Mesendoderm (in vitro differentiated cells): ENCODE measurements at regions not wholly inside any gene's neighbourhood (a gene's known extent, or its start where the extent isn't known, plus 50 kb on each side); places are given as distances from the start of the nearest gene placed in this dataset.

Source experiments
- DNase-seq: peaks from one replicate; pipeline ENCODE4 v3.0.0; 2013
- H2AK5ac ChIP-seq: 2 replicates; pipeline ENCODE4 v1.6.1; 2013; ENCODE audit warnings: low read length, inconsistent platforms
- H2BK120ac ChIP-seq: 2 replicates; pipeline ENCODE4 v1.6.1; 2013; ENCODE audit warnings: low read depth, mild to moderate bottlenecking, low read length, moderate library complexity, mixed read lengths
- H2BK15ac ChIP-seq: replicated peaks from 2 replicates; pipeline ENCODE4 v1.6.1; 2013; ENCODE audit warnings: low read depth, mild to moderate bottlenecking, moderate library complexity
- H2BK5ac ChIP-seq: 2 replicates; pipeline ENCODE4 v1.6.1; 2013; ENCODE audit warnings: low read length, inconsistent platforms
- H3K18ac ChIP-seq: 2 replicates; pipeline ENCODE4 v1.6.1; 2013; ENCODE audit warnings: mild to moderate bottlenecking, low read length, mixed read lengths
- H3K23ac ChIP-seq: one replicate; pipeline ENCODE4 v1.6.1; 2013; ENCODE audit warnings: low read length
- H3K27ac ChIP-seq: 2 replicates; pipeline ENCODE4 v1.5.1; 2013; ENCODE audit warnings: low read depth, mild to moderate bottlenecking, inconsistent platforms, low read length, moderate library complexity
- H3K27me3 ChIP-seq: 2 replicates; pipeline ENCODE4 v1.6.1; 2013; ENCODE audit warnings: low read length, control low read depth, mild to moderate bottlenecking, inconsistent platforms; ENCODE audit not compliant: insufficient read depth, poor library complexity
- H3K36me3 ChIP-seq: 2 replicates; pipeline ENCODE4 v1.6.1; 2013; ENCODE audit warnings: low read length, inconsistent platforms; ENCODE audit not compliant: control insufficient read depth, insufficient read depth
- H3K4ac ChIP-seq: one replicate; pipeline ENCODE4 v1.6.1; 2013; ENCODE audit warnings: low read depth, mild to moderate bottlenecking, low read length, moderate library complexity
- H3K4me1 ChIP-seq: 2 replicates; pipeline ENCODE4 v1.6.1; 2013; ENCODE audit warnings: low read depth, low read length, inconsistent platforms; ENCODE audit not compliant: control insufficient read depth
- H3K4me2 ChIP-seq: 2 replicates; pipeline ENCODE4 v1.6.1; 2013; ENCODE audit warnings: low read length
- H3K4me3 ChIP-seq: 2 replicates; pipeline ENCODE4 v1.5.1; 2013; ENCODE audit warnings: mild to moderate bottlenecking, low read length
- H3K56ac ChIP-seq: one replicate; pipeline ENCODE4 v1.6.1; 2013; ENCODE audit warnings: low read length
- H3K79me1 ChIP-seq: 2 replicates; pipeline ENCODE4 v1.6.1; 2013; ENCODE audit warnings: low read length, inconsistent platforms
- H3K79me2 ChIP-seq: 2 replicates; pipeline ENCODE4 v1.6.1; 2013; ENCODE audit warnings: mild to moderate bottlenecking, low read length; ENCODE audit not compliant: control insufficient read depth, insufficient read depth
- H3K9ac ChIP-seq: 2 replicates; pipeline ENCODE4 v1.6.1; 2013; ENCODE audit warnings: low read length, inconsistent platforms
- H4K5ac ChIP-seq: one replicate; pipeline ENCODE4 v1.6.1; 2013; ENCODE audit warnings: low read length
- H4K8ac ChIP-seq: one replicate; pipeline ENCODE4 v1.6.1; 2013; ENCODE audit warnings: low read depth, mild to moderate bottlenecking, control low read depth, low read length, moderate library complexity
- WGBS: extraction: QIAGEN DNeasy Blood & Tissue Kit; methylation state at CpG from one replicate; pipeline ENCODE4 v1.1.7; 2013; ENCODE audit warnings: low lambda C conversion rate, missing lambda C conversion rate; ENCODE audit not compliant: insufficient coverage; ENCODE audit errors: extremely low coverage; 5-methylcytosine and 5-hydroxymethylcytosine counted together

- Histone ChIP-seq H3K4me2 (no peak overlapping the region), H3K27ac (no peak overlapping the region), H2BK15ac (no peak overlapping the region)
These were observed 199.6 kb upstream of the MPDZ start for GRCh38 chr9:13479096-13479495.

GRCh38 chr9:13478639-13479038 is 199.1 kb upstream of the MPDZ start:
- H3K23ac ChIP-seq = no peak overlapping the region
- H2AK5ac ChIP-seq = no peak overlapping the region
- H3K79me1 ChIP-seq = no peaks in the 10 kb centered on the region
- H3K9ac ChIP-seq = no peak overlapping the region
- no peaks in the 10 kb centered on the region for H3K4me1 ChIP-seq
- no peaks in the 10 kb centered on the region for H3K27me3 ChIP-seq
- no peak overlapping the region for H3K4me3 ChIP-seq
- WGBS = no CpG with 5 or more reads among the region's 1 CpG
- H3K4ac ChIP-seq = no peak overlapping the region
- no peak overlapping the region for H3K27ac ChIP-seq
- H2BK5ac ChIP-seq = no peak overlapping the region
- no peak overlapping the region for H4K8ac ChIP-seq
- H2BK15ac ChIP-seq = no peak overlapping the region
- no peak for DNase-seq
- H2BK120ac ChIP-seq = no peak overlapping the region
- no peak overlapping the region for H3K18ac ChIP-seq
- no peaks in the 10 kb centered on the region for H3K36me3 ChIP-seq
- no peaks in the 10 kb centered on the region for H3K79me2 ChIP-seq
- H3K4me2 ChIP-seq = no peak overlapping the region
- H3K56ac ChIP-seq = no peak overlapping the region
- no peak overlapping the region for H4K5ac ChIP-seq

More at GRCh38 chr9:13479096-13479495, 199.6 kb upstream of the MPDZ start:
- H3K79me2 ChIP-seq = no peaks in the 10 kb centered on the region
- no peak overlapping the region for H3K4ac ChIP-seq
- H3K4me3 ChIP-seq = no peak overlapping the region
- no peak overlapping the region for H2AK5ac ChIP-seq
- no peak overlapping the region for H4K5ac ChIP-seq
- no peak overlapping the region for H3K23ac ChIP-seq
- no peak overlapping the region for H3K18ac ChIP-seq
- H3K27me3 ChIP-seq = no peaks in the 10 kb centered on the region
- no peaks in the 10 kb centered on the region for H3K4me1 ChIP-seq
- no peaks in the 10 kb centered on the region for H3K36me3 ChIP-seq
- DNase-seq = no peak
- H3K56ac ChIP-seq = no peak overlapping the region
- no peak overlapping the region for H2BK5ac ChIP-seq
- H3K9ac ChIP-seq = no peak overlapping the region
- no peak overlapping the region for H2BK120ac ChIP-seq
- no peaks in the 10 kb centered on the region for H3K79me1 ChIP-seq
- H4K8ac ChIP-seq = no peak overlapping the region

- Histone ChIP-seq H3K79me1 (no peaks in the 10 kb centered on the region), H3K27ac (no peak overlapping the region), H2AK5ac (no peak overlapping the region), H4K8ac (no peak overlapping the region), H3K4me2 (no peak overlapping the region), H3K9ac (no peak overlapping the region), H3K4ac (no peak overlapping the region), H3K18ac (no peak overlapping the region), H3K4me3 (no peak overlapping the region), H2BK5ac (no peak overlapping the region), H3K56ac (no peak overlapping the region), H3K79me2 (no peaks in the 10 kb centered on the region), H3K4me1 (no peaks in the 10 kb centered on the region), H3K36me3 (no peaks in the 10 kb centered on the region), H3K27me3 (no peaks in the 10 kb centered on the region), H2BK120ac (no peak overlapping the region), H3K23ac (no peak overlapping the region), H2BK15ac (no peak overlapping the region), H4K5ac (no peak overlapping the region)
- DNase-seq = no peak
- no CpG with 5 or more reads among the region's 2 CpGs for WGBS
These were observed 198.7 kb upstream of the MPDZ start for GRCh38 chr9:13478160-13478559.

GRCh38 chr9:13470836-13471235 is 191.3 kb upstream of the MPDZ start:
- no peak overlapping the region for H2BK15ac ChIP-seq
- H3K36me3 ChIP-seq = no peaks in the 10 kb centered on the region
- no peak overlapping the region for H4K5ac ChIP-seq
- no peak overlapping the region for H2BK5ac ChIP-seq
- H3K4ac ChIP-seq = no peak overlapping the region
- H3K4me2 ChIP-seq = no peak overlapping the region
- no peak overlapping the region for H3K23ac ChIP-seq
- WGBS = no CpG with 5 or more reads among the region's 3 CpGs
- no peaks in the 10 kb centered on the region for H3K4me1 ChIP-seq
- H3K79me1 ChIP-seq = no peaks in the 10 kb centered on the region
- no peak overlapping the region for H3K27ac ChIP-seq
- no peak overlapping the region for H4K8ac ChIP-seq
- H2AK5ac ChIP-seq = no peak overlapping the region
- no peak overlapping the region for H3K56ac ChIP-seq
- no peak for DNase-seq
- H3K27me3 ChIP-seq = no peaks in the 10 kb centered on the region
- no peak overlapping the region for H3K4me3 ChIP-seq
- no peaks in the 10 kb centered on the region for H3K79me2 ChIP-seq
- no peak overlapping the region for H3K9ac ChIP-seq
- H3K18ac ChIP-seq = no peak overlapping the region
- H2BK120ac ChIP-seq = no peak overlapping the region

- Histone ChIP-seq H4K8ac (no peak overlapping the region), H4K5ac (no peak overlapping the region), H2AK5ac (no peak overlapping the region), H3K9ac (no peak overlapping the region), H3K56ac (no peak overlapping the region), H3K27me3 (no peaks in the 10 kb centered on the region), H3K79me1 (no peaks in the 10 kb centered on the region), H3K23ac (no peak overlapping the region), H3K36me3 (no peaks in the 10 kb centered on the region), H3K4ac (no peak overlapping the region), H3K4me3 (no peak overlapping the region), H2BK120ac (no peak overlapping the region), H3K4me2 (no peak overlapping the region), H2BK5ac (no peak overlapping the region), H3K27ac (no peak overlapping the region), H3K79me2 (no peaks in the 10 kb centered on the region), H3K18ac (no peak overlapping the region), H2BK15ac (no peak overlapping the region), H3K4me1 (no peaks in the 10 kb centered on the region)
- no CpG with 5 or more reads among the region's 2 CpGs for WGBS
- no peak for DNase-seq
These were observed 187.7 kb upstream of the MPDZ start for GRCh38 chr9:13467157-13467556.

- H2BK15ac ChIP-seq = no peak overlapping the region
- H3K4me1 ChIP-seq = no peaks in the 10 kb centered on the region
- H3K79me1 ChIP-seq = no peaks in the 10 kb centered on the region
- H3K18ac ChIP-seq = no peak overlapping the region
- H4K8ac ChIP-seq = no peak overlapping the region
- H3K4me3 ChIP-seq = no peak overlapping the region
- no peak overlapping the region for H3K23ac ChIP-seq
- H2AK5ac ChIP-seq = no peak overlapping the region
- H3K4ac ChIP-seq = no peak overlapping the region
- H3K36me3 ChIP-seq = no peaks in the 10 kb centered on the region
- no peak for DNase-seq
- WGBS = no CpG with 5 or more reads among the region's 4 CpGs
- H3K9ac ChIP-seq = no peak overlapping the region
- no peak overlapping the region for H2BK5ac ChIP-seq
- no peaks in the 10 kb centered on the region for H3K27me3 ChIP-seq
- H3K27ac ChIP-seq = no peak overlapping the region
- no peak overlapping the region for H3K56ac ChIP-seq
- H3K4me2 ChIP-seq = no peak overlapping the region
- H3K79me2 ChIP-seq = no peaks in the 10 kb centered on the region
- no peak overlapping the region for H2BK120ac ChIP-seq
- no peak overlapping the region for H4K5ac ChIP-seq
These were observed 182.0 kb upstream of the MPDZ start for GRCh38 chr9:13461414-13461991.
